GM21390 (cell line): ENCODE measurements at regions not wholly inside any gene's neighbourhood (a gene's known extent, or its start where the extent isn't known, plus 50 kb on each side); places are given as distances from the start of the nearest gene placed in this dataset.

Experiments
- ATAC-seq: cut with Tn5 transposase; IDR thresholded peaks from one replicate; pipeline ENCODE4 v1.9.1; 2021; ENCODE audit not compliant: unreplicated experiment

- ATAC-seq = no peak
These were observed 855.2 kb downstream of the MAT2B start for GRCh38 chr5:164360589-164360988.

- no peak for ATAC-seq
These were observed 856.6 kb downstream of the MAT2B start for GRCh38 chr5:164361986-164362385.

GRCh38 chr5:164362835-164363234 is 857.4 kb downstream of the MAT2B start:
- no peak for ATAC-seq

GRCh38 chr5:164364237-164365208 is 859.1 kb downstream of the MAT2B start:
- no peak for ATAC-seq

GRCh38 chr5:164370841-164371240 is 865.4 kb downstream of the MAT2B start:
- ATAC-seq = no peak

- no peak for ATAC-seq
These were observed 867.5 kb downstream of the MAT2B start for GRCh38 chr5:164372892-164373291.

- ATAC-seq = no peak
These were observed 868.5 kb downstream of the MAT2B start for GRCh38 chr5:164373876-164374275.

- ATAC-seq = no peak
These were observed 869.6 kb downstream of the MAT2B start for GRCh38 chr5:164375051-164375450.

GRCh38 chr5:164376843-164377242 is 871.4 kb downstream of the MAT2B start:
- ATAC-seq = no peak

GRCh38 chr5:164377746-164378145 is 872.3 kb downstream of the MAT2B start:
- ATAC-seq = no peak

- ATAC-seq = no peak
These were observed 878.2 kb downstream of the MAT2B start for GRCh38 chr5:164383662-164384061.

GRCh38 chr5:164392531-164392930 is 887.1 kb downstream of the MAT2B start:
- no peak for ATAC-seq

GRCh38 chr5:164394686-164395194 is 889.3 kb downstream of the MAT2B start:
- ATAC-seq = no peak

- no peak for ATAC-seq
These were observed 907.1 kb downstream of the MAT2B start for GRCh38 chr5:164412531-164412930.

- ATAC-seq = no peak
These were observed 914.7 kb downstream of the MAT2B start for GRCh38 chr5:164420161-164420560.

GRCh38 chr5:164422400-164422799 is 917.0 kb downstream of the MAT2B start:
- ATAC-seq = no peak

GRCh38 chr5:164431634-164432304 is 926.4 kb downstream of the MAT2B start:
- no peak for ATAC-seq

GRCh38 chr5:164433106-164433870 is 927.9 kb downstream of the MAT2B start:
- ATAC-seq = no peak

GRCh38 chr5:164435576-164435975 is 930.2 kb downstream of the MAT2B start:
- ATAC-seq = no peak

- no peak for ATAC-seq
These were observed 934.4 kb downstream of the MAT2B start for GRCh38 chr5:164439799-164440198.

GRCh38 chr5:164449460-164449859 is 944.0 kb downstream of the MAT2B start:
- ATAC-seq = no peak
